Suppressor macrophage treated with lipopolysaccharide for 1 hour (primary cell): ENCODE measurements at regions not wholly inside any gene's neighbourhood (a gene's known extent, or its start where the extent isn't known, plus 50 kb on each side); places are given as distances from the start of the nearest gene placed in this dataset.
A peak's percentile ranks its signal among the peaks of the same experiment; 100 is the strongest.

ENCODE experiments used
- DNase-seq, 3 donors: peaks; one replicate each; pipeline ENCODE4 v3.0.0-alpha.2; 2020 to 2022

DNA sequence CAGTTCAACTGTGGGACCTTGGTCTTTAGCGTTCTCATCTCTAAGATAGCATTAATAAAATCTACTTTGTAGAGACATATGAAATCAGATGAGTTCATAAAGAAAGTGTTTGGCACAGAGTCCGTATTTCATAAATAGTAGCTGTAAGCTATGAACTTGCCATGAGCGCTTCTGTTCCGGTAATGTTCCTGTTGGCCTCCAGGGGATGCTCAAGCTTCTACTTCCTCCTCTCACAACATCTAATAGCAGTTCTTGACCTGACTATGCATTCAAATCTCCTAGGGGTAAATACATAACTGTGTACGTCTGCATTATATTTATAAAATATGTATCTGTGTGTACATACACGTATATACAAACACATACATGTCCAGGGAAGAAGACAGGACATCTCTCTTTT, 288.2 kb upstream of the TMPO start:
- peak; percentile 26 to 40 (median 28) for DNase-seq

- no peak for DNase-seq
These were observed 286.5 kb upstream of the TMPO start for GRCh38 chr12:98228683-98229539.

GRCh38 chr12:98229540-98229924, 285.9 kb upstream of the TMPO start:
- DNase-seq, result no peak

DNA sequence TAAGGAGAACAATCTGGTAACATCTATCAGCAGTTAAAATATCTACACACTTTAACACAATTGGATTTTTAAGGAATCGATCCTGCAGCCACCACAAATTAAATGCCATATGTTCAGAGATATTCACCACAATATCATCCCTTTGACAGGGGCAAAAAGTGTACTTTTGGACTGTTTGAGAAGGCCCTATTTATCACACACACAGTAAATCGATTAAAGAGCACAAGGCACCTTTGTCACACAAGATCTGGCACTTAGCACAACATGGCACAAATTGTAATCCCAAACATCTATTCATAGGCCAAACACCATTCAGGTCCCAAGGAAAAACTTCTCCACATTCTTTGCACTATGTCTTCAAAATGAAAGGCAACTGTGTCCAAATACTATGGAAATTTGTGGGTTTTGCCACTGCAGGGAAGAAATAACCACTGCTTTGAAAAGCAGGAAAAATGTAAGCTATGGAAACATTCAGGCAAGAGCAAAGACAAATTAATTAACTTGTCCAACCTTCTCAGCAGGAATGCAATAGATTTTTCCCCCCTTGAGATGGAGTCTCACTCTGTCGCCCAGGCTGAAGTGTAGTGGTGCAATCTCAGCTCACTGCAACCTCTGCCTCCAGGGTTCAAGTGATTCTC, 282.5 kb upstream of the TMPO start:
- no peak for DNase-seq

DNA sequence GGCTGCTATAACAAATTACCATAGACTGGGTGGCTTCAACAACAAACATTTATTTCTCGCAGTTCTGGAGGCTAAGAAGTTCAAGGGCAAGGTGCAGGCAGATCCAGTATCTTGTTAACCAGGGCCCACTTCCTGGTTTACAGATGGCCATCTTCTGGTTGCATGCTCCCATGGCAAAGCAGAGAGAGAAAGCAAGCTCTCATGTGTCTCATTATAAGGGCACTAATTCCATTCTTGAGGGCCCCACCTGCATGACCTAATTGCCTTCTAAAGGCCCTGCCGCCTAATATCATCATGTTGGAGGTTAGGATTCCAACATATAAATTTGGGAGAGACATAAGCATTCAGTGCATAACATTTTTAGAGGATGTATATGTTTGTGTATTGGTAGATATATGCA, 280.1 kb upstream of the TMPO start:
- no peak for DNase-seq

DNA sequence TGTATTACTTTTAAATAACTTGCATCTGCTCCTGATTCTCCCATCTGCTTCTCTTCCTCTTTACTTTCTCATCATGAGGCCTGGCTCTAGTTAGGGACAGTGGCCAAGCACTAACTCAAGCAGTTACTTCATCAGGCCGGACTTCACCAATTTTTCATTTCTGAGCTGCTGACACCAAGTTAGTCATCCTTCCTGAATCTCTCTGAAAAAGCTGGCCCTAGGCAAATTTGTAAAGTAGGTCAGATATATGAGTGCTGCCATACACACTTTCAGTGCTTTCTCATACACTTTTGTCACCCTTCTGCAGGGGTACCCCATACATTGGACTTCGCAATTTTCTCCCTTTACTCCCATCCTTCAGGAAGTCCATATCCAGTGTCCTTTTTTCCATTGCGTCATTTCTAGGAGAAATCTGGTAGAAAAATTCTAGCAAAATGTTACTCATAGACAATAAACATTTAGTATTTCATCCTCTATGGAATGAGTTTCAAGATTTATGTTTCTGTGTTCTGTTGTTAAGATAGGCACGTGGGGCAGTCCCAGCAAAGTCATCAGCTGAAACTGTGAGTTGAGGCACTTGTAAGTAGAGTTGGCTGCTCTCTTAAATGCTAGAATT, 276.8 kb upstream of the TMPO start:
- DNase-seq, result peak in 2 of 3 donors; percentile 5 to 6

DNA sequence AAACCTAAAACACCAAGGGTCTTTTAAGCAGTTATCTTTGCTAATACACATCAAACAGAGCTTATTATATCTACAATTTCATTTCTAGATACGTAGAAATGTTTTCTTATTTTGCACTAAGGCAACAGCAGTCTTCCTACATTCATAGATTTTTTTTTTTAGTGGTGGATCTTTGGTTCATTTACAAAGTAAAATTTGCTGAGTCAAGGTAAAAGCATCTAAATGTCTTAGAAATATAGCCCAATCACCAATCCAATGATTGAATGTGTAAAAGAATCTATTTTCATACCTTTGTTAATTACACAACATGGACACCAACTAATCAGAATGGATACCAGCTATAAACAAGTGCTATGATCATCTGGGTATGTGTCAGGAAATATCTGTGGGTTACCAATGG, 272.2 kb upstream of the TMPO start:
- DNase-seq, result no peak

GRCh38 chr12:98244136-98244535, 271.3 kb upstream of the TMPO start:
- DNase-seq, result no peak

GRCh38 chr12:98253207-98254037, 262.0 kb upstream of the TMPO start:
- DNase-seq, result no peak

- no peak for DNase-seq
These were observed 258.6 kb upstream of the TMPO start for GRCh38 chr12:98256830-98257229.

- no peak for DNase-seq
These were observed 255.7 kb upstream of the TMPO start for GRCh38 chr12:98259693-98260092.

- no peak for DNase-seq
These were observed 255.1 kb upstream of the TMPO start for GRCh38 chr12:98260276-98260675.

- no peak for DNase-seq
These were observed 252.5 kb upstream of the TMPO start for GRCh38 chr12:98262902-98263301.

- DNase-seq, result no peak
These were observed 240.8 kb upstream of the TMPO start for GRCh38 chr12:98274430-98275130.

DNA sequence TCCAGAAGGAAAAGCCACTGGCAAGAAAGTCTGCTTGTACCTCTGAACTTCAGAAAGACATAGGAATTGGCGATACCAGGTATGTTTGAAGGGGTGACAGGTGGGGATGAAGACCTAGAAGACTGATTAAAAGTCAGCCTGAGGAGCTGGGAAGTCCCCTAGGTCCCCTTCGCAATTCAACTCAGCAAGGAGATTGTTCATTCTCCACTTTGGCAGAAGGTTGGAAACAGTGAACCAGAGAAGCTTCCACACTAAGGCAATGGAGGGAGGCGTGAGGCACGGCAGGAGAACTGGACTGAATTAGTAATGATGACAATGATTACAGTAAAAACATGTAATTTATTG, 240.3 kb upstream of the TMPO start:
- no peak for DNase-seq

DNA sequence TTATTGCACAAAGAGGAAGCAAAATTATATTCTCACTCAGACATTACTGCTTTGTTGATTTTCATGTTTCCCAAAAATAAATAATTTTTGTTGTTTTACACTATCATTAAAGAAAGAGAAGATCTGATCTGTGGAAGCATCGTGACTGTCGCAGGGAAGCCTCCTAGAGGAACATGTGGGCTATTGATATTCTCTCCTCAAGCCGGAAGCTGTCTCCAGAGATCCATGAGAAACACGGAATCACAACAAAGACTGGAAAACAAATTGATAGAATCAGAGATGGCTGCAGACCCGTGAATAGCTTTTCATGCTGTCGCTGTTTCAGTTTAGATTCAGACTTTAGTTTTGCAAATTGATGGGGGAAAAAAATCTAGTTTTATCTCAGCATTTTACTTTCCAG, 235.2 kb upstream of the TMPO start:
- DNase-seq, result no peak

GRCh38 chr12:98280621-98281020, 234.8 kb upstream of the TMPO start:
- no peak for DNase-seq

GRCh38 chr12:98291828-98292227, 223.6 kb upstream of the TMPO start:
- no peak for DNase-seq

- DNase-seq, result no peak
These were observed 221.2 kb upstream of the TMPO start for GRCh38 chr12:98294051-98294805.

GRCh38 chr12:98295681-98296080, 219.7 kb upstream of the TMPO start:
- DNase-seq, result no peak

DNA sequence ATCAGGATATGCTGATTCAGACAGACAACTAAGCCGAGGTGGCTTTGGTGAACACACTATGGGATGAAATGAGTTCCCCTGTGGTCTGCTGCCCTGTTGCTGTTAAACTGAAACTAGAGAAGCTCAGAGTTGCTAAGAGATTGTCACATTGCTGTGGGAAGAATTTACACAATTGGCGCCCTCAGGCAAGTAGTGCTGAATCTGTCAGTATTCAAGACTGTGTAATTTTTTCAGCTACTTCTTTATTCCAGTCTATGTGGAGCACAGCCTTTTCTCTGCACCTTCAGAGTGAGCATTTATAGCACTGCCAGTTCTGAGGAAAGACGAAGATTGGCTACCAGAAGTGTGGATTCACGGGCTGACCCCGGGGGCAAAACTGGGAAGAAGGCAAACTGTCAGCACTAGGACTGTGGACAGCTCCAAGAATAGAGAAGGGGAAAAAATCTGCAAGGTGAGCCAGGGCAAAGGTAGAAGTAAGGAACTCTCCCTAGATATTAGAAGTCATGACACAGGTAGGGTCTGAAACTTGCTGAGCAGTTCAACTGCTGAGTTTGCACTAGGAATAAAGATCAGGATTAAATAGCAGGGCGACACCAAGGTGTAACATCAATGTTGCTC, 218.8 kb upstream of the TMPO start:
- no peak for DNase-seq
